Thoracic aorta (tissue), 2 donors: ENCODE measurements at regions not wholly inside any gene's neighbourhood (a gene's known extent, or its start where the extent isn't known, plus 50 kb on each side); places are given as distances from the start of the nearest gene placed in this dataset.

ENCODE experiments used
- ATAC-seq: fragments of 150-250 bp; one replicate; pipeline ENCODE4 v1.8.0; 2017; ENCODE audit warnings: low read depth; ENCODE audit not compliant: insufficient number of reproducible peaks, low FRiP score
- DNase-seq: peaks from one replicate; pipeline ENCODE4 v3.0.0-alpha.2; 2020; ENCODE audit warnings: low spot score
- H3K27ac ChIP-seq, 2 donors: fragments of 200-600 bp; sonication (generic); 1 replicate in 1 of 2; 2 replicates in 1 of 2; pipeline ENCODE4 v1.5.1; 2016; ENCODE audit warnings: mild to moderate bottlenecking in 2 of 2, moderate library complexity in 2 of 2
- H3K27me3 ChIP-seq: fragments of 200-600 bp; sonication (generic); replicated peaks from 2 replicates; pipeline ENCODE4 v1.6.0; 2016; ENCODE audit warnings: mild to moderate bottlenecking; ENCODE audit not compliant: insufficient read depth
- H3K36me3 ChIP-seq: fragments of 200-600 bp; sonication (generic); one replicate; pipeline ENCODE4 v1.5.1; 2016
- H3K4me1 ChIP-seq, 2 donors: fragments of 200-600 bp; sonication (generic); 1 replicate in 1 of 2; 2 replicates in 1 of 2; pipeline versions ENCODE4 v1.5.1 to v1.6.0; 2016; ENCODE audit warnings: low read depth in 2 of 2, mild to moderate bottlenecking in 1 of 2; ENCODE audit not compliant: control insufficient read depth in 1 of 2
- H3K4me3 ChIP-seq: fragments of 200-600 bp; sonication (generic); 2 replicates; pipeline ENCODE4 v1.5.1; 2016; ENCODE audit warnings: mild to moderate bottlenecking
- H3K9me3 ChIP-seq: fragments of 200-600 bp; sonication (generic); 2 replicates; pipeline ENCODE4 v1.5.1; 2016
- TF ChIP-seq, protein P1 (sequence below): fragments of 200-600 bp; sonication (generic); IDR thresholded peaks from one replicate; pipeline ENCODE4 v1.5.1; 2019; ENCODE audit warnings: antibody characterized with exemption

DNA sequence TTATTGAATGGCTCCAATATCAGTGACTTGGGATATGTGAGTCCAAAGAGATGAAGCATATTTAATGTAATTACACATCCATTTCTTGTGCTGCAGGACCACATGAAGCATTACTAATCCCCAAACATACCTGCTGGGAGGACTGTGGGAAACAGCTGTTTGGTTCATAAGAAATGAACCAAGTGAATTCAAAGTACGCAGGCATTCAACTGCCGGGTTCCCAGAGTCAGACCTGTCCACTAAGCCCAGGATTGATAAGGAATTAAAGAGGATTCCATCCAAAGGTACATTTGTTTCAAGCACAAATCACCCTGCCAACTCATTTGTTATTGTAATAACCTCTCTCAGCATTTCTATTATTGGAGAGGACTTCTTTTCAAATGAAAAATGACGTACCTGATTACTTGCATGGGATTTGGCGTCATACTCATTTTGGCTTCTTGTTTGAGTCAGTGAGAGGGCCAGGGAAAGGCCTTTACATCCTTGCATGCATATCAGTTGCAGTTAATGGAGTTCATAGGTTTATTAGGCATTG, 230.7 kb downstream of the TXNL1 start:
- TF ChIP-seq, protein P1, sequence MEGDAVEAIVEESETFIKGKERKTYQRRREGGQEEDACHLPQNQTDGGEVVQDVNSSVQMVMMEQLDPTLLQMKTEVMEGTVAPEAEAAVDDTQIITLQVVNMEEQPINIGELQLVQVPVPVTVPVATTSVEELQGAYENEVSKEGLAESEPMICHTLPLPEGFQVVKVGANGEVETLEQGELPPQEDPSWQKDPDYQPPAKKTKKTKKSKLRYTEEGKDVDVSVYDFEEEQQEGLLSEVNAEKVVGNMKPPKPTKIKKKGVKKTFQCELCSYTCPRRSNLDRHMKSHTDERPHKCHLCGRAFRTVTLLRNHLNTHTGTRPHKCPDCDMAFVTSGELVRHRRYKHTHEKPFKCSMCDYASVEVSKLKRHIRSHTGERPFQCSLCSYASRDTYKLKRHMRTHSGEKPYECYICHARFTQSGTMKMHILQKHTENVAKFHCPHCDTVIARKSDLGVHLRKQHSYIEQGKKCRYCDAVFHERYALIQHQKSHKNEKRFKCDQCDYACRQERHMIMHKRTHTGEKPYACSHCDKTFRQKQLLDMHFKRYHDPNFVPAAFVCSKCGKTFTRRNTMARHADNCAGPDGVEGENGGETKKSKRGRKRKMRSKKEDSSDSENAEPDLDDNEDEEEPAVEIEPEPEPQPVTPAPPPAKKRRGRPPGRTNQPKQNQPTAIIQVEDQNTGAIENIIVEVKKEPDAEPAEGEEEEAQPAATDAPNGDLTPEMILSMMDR, result no peak
- Histone ChIP-seq H3K27ac (no peak overlapping the region), H3K9me3 (no peaks in the 10 kb centered on the region), H3K36me3 (no peaks in the 10 kb centered on the region), H3K4me1 (peaks cover 0 to 6% of the 10 kb centered on the region in 2 donors), H3K4me3 (no peak overlapping the region), H3K27me3 (no peaks in the 10 kb centered on the region)
- ATAC-seq (no peak), DNase-seq (no peak)

GRCh38 chr18:56402872-56403516, 235.4 kb downstream of the TXNL1 start:
- peak overlapping the region; percentile 63 to 75 for H3K27ac ChIP-seq
- peak overlapping the region; percentile 17 for H3K4me3 ChIP-seq
- TF ChIP-seq, protein P1, result no peak
- peaks cover 0 to 11% of the 10 kb centered on the region in 2 donors for H3K4me1 ChIP-seq
- DNase-seq (no peak), ATAC-seq (peak; percentile 98)
- H3K9me3 ChIP-seq, result no peaks in the 10 kb centered on the region
- no peaks in the 10 kb centered on the region for H3K36me3 ChIP-seq
- no peaks in the 10 kb centered on the region for H3K27me3 ChIP-seq

GRCh38 chr18:56393870-56394269, 244.5 kb downstream of the TXNL1 start:
- no peak for DNase-seq
- H3K4me1 ChIP-seq, result no peaks in the 10 kb centered on the region
- no peaks in the 10 kb centered on the region for H3K36me3 ChIP-seq
- ATAC-seq, result no peak
- no peak overlapping the region for H3K4me3 ChIP-seq
- TF ChIP-seq, protein P1, result no peak
- no peaks in the 10 kb centered on the region for H3K9me3 ChIP-seq
- no peak overlapping the region for H3K27ac ChIP-seq
- H3K27me3 ChIP-seq, result no peaks in the 10 kb centered on the region

- H3K36me3 ChIP-seq, result no peaks in the 10 kb centered on the region
Observed at GRCh38 chr18:56391931-56392590, 246.3 kb downstream of the TXNL1 start.

DNA sequence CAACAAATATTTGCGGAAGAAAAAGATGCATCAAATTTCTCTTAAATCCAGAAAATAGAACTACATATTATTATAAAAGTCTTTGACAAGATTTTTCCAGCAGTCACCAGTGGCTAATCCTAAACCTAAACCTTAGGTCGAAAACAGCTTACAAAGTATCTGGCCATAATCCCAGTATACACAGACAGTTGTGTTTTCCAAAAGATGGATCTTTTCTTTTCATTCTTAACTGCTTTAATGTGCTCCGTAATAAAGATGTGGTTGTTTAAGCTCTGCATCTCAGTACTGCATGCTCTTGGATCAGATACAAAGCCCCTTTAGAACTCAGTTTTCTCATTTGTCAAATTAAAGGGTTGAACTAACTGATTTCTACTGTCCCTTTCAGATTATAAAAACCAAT, 247.8 kb downstream of the TXNL1 start:
- TF ChIP-seq, protein P1, result no peak
- ATAC-seq (no peak), DNase-seq (no peak)
- no peaks in the 10 kb centered on the region for H3K4me1 ChIP-seq
- H3K36me3 ChIP-seq, result no peaks in the 10 kb centered on the region
- H3K27ac ChIP-seq, result no peak overlapping the region
- H3K27me3 ChIP-seq, result no peaks in the 10 kb centered on the region
- H3K4me3 ChIP-seq, result no peak overlapping the region
- no peaks in the 10 kb centered on the region for H3K9me3 ChIP-seq

More at GRCh38 chr18:56391931-56392590, 246.3 kb downstream of the TXNL1 start:
- Histone ChIP-seq H3K9me3 (no peaks in the 10 kb centered on the region), H3K27me3 (no peaks in the 10 kb centered on the region), H3K4me3 (no peak overlapping the region), H3K27ac (no peak overlapping the region), H3K4me1 (no peaks in the 10 kb centered on the region)
- DNase-seq (no peak), ATAC-seq (no peak)
- TF ChIP-seq, protein P1, result no peak
